ENCODE measurements at regions not wholly inside any gene's neighbourhood (a gene's known extent, or its start where the extent isn't known, plus 50 kb on each side); places are given as distances from the start of the nearest gene placed in this dataset.

DNA sequence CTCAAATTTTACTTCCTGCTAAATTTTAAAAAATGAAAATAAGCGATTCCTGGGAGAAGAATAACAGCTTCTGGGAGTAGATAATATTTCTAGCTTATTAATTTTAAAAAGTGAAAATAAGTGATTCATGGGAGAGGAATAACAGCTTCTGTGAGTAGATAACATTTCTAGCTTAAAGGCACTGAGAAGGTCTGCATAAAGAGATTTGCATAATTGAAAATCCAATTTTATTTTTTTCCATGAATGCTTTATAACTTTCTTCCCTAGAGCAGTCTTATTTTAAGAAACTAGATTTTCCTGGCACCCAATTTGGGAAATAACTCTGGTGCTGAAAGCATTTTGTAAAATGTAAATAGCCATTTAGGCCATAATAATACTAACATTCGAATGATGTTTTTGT is 65.9 kb upstream of the ASTN2 start:
- DNase-seq: no peak

DNA sequence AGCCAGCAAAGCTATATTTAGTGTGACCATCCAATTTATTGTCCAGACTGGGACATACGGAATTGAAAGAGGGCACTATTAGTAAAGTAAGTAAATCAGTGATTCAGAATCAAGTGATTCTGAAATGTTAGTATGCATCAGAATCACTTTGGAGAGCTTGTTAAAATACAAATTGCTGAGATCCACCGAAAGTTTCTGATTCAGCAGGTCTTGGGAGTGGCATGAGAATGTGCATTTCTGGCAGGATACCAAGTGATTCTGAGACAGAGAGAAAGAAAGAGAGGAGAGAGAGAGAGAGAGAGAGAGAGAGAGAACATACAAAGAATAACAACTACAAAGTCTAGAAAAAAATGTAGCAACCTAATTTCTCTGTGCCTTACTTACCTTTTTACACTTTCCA is 65.4 kb upstream of the ASTN2 start:
- DNase-seq: no peak

DNA sequence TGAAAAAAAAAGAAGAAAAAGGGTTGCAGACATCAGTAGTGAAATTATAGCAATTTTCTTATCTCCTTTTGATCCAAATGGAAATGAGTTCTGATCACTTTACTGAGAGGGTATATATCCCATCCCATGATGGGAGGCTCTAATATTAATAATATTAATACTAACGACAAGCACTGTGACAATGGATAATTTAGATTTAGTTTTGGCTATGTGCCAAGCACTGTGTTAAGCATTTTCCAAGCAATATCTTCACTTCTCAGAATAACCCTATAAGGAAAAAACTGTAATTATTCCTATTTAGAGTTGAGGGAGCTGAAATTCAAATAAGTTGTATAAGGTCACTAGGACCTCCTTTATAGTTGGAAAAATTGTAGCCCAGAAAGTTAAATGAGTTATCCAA is 58.4 kb upstream of the ASTN2 start:
- DNase-seq: no peak

DNA sequence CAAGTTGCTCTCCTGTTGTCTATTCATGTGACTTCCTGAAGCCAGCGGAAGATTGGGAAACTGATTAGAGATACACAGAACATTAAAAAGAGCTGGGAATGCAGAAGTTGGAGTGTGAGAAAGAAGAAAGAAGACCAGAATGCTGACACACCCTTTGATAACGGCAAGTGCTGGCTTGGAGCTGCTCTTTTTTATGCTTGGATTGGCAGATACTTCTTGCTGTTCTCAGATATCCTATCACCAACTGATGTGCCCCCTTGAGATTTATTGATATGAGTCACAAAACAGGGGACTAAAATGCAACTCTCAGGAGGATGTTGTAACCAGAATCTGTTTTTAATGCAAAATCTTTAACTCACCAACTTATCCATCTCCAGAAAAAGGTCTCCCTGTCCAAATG is 56.0 kb upstream of the ASTN2 start:
- DNase-seq: peak; percentile 49

DNA sequence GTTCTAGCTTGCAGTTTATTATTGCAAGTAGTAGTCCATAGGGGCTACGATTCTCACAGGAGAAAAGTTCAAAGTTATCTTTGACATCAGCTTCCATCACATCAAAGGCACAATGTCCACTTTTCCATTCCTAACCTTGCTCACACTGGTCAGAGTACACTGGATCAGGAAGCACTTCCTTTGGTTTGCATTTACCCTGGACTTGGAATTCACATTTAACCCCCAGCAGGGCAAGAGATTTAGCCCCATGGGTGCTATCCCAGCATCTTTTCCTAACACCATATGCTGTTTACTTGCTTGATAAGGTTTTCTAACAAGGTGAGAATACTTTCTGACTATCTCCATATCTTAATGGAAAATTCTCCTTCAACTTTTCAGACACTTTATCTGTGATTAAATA is 55.6 kb upstream of the ASTN2 start:
- DNase-seq: no peak

DNA sequence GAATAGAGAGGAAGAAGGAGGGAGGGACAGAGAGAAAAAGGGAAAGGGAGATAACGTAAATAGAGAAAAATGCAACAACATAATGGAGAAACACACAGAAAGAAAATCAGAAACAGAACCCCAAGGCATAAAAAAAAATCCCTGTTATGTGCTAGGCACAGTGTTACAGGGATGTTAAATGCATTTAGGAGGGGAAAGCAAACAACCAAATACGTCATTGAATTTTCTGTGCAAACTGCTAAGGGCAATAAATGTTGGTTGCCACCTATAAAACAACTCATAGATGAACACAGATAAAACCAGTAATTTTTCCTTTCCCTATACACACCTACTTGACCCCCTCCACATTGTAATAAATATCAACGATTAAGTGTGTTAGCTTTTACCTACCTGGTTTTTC is 51.3 kb upstream of the ASTN2 start:
- DNase-seq: no peak

DNA sequence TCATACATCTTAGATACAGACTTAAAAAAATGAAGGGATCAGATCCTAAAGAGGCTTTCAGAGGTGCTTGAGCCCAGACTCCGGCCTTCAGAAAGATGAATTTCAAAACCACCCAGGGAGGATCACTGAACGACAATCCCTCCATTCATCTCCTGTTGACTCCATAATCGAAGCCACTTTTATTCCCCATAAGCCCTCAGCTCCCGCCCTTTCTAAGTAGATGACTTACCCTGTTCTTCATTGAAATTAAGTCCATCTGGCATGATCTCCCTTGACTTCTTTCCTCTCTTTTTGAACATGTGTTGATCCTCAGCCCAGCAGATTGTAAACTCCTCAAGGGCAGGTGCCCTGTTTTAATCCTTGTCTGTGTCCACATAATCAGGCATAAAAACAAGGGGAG is 50.8 kb upstream of the ASTN2 start:
- DNase-seq: peak; percentile 38

DNA sequence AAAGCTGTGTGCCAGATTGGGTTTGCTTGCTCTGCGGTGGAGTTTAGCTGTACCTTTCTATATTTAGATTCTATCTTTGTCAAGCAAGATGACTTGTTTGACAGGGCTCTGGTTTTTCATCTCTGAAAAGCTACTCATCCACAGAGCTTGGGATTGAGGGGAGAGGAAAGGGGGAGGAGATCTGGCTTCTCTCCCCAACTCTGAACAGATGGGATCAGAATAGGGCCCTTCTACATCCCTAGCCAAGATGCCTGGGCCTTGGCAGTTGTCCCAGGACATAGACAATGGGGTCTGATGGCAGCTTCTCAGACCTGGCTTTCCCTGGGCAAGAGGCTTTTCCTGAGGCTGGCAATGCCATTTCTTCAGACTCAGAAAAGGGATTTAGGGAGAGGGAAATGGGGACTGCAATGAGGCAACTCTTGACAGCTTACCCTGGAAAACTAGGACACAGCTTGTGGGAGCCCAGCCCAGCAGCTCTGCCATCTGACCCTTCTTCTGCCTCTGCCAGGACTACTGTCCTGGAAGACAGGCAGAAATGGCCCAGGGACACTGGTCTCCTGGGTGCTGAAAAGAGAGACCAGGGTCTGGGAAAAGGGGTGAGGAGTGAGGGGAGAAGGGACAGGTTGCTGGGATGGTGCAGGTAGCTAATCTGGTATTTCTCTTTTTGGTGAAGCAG is 50.2 kb upstream of the ASTN2 start:
- peak; percentile 85 for DNase-seq

Measured in DMS 273 treated with DMSO at 0.1 percent for 48 hours (cell line).